Stimulated activated naive CD8-positive, alpha-beta T cell treated with anti-CD3 and anti-CD28 coated beads, Interleukin-15, Interleukin-2, amounts not matched to agents 100 U/mL and 50 U/mL, for 24 hours (primary cell): ENCODE measurements at regions not wholly inside any gene's neighbourhood (a gene's known extent, or its start where the extent isn't known, plus 50 kb on each side); places are given as distances from the start of the nearest gene placed in this dataset.

Experiments
- ATAC-seq: fragments of 150-1000 bp; cut with Tn5 transposase; one replicate; pipeline ENCODE4 v1.10.0; 2021
- DNase-seq: peaks from one replicate; pipeline ENCODE4 v3.0.0; 2021

GRCh38 chr9:18396102-18396728, 77.7 kb upstream of the ADAMTSL1 start:
- ATAC-seq (no peak), DNase-seq (no peak)

GRCh38 chr9:18397076-18397475, 76.9 kb upstream of the ADAMTSL1 start:
- DNase-seq = no peak
- no peak for ATAC-seq

GRCh38 chr9:18398038-18398437, 75.9 kb upstream of the ADAMTSL1 start:
- ATAC-seq (no peak), DNase-seq (no peak)

GRCh38 chr9:18404434-18405029, 69.4 kb upstream of the ADAMTSL1 start:
- no peak for ATAC-seq

GRCh38 chr9:18405240-18405639, 68.7 kb upstream of the ADAMTSL1 start:
- no peak for ATAC-seq
- DNase-seq = no peak

More at GRCh38 chr9:18404434-18405029, 69.4 kb upstream of the ADAMTSL1 start:
- DNase-seq = no peak

- no peak for ATAC-seq
- DNase-seq = no peak
These were observed 63.0 kb upstream of the ADAMTSL1 start for GRCh38 chr9:18410983-18411382.

- ATAC-seq (no peak), DNase-seq (no peak)
These were observed 52.6 kb upstream of the ADAMTSL1 start for GRCh38 chr9:18421391-18421790.

- DNase-seq (no peak), ATAC-seq (no peak)
These were observed 51.5 kb upstream of the ADAMTSL1 start for GRCh38 chr9:18422296-18423036.

- no peak for ATAC-seq
- DNase-seq = no peak
These were observed 50.0 kb upstream of the ADAMTSL1 start for GRCh38 chr9:18423791-18424531.
